GM12892 (cell line): ENCODE measurements at regions not wholly inside any gene's neighbourhood (a gene's known extent, or its start where the extent isn't known, plus 50 kb on each side); places are given as distances from the start of the nearest gene placed in this dataset.

Experiments
- DNase-seq: peaks from one replicate; pipeline ENCODE4 v3.0.0; 2011; ENCODE audit not compliant: insufficient read length
- FAIRE-seq: peaks from 2 replicates; lab custom pipeline; 2011; peaks lifted over from hg19 to GRCh38; lab: Jason Lieb, UNC
- POLR2A ChIP-seq: IDR thresholded peaks from 2 replicates; pipeline ENCODE4 v1.6.1; 2011; ENCODE audit warnings: low read depth, low read length, control low read depth
- POLR2AphosphoS5 ChIP-seq: IDR thresholded peaks from 2 replicates; pipeline ENCODE4 v1.6.1; 2011; ENCODE audit warnings: low read depth, low read length, control low read depth
- TAF1 ChIP-seq: IDR thresholded peaks from 2 replicates; pipeline ENCODE4 v1.6.1; 2011; ENCODE audit warnings: low read depth, mild to moderate bottlenecking, control low read depth, low read length, borderline replicate concordance

GRCh38 chr9:118170032-118170955 lies 466.1 kb downstream of the TLR4 start:
- DNase-seq (no peak), FAIRE-seq (no peak)
- TF ChIP-seq TAF1: no peak
- no peak for TF ChIP-seq POLR2AphosphoS5
- no peak for TF ChIP-seq POLR2A

- TF ChIP-seq TAF1 (no peak), POLR2A (no peak), POLR2AphosphoS5 (no peak)
- FAIRE-seq: no peak
- no peak for DNase-seq
Measured at GRCh38 chr9:118177241-118177640, 473.0 kb downstream of the TLR4 start.

GRCh38 chr9:118183576-118183975 lies 479.4 kb downstream of the TLR4 start:
- TF ChIP-seq POLR2A: no peak
- DNase-seq: no peak
- no peak for FAIRE-seq

- DNase-seq: no peak
- no peak for FAIRE-seq
- TF ChIP-seq POLR2AphosphoS5: no peak
- no peak for TF ChIP-seq TAF1
- no peak for TF ChIP-seq POLR2A
Measured at GRCh38 chr9:118187408-118187807, 483.2 kb downstream of the TLR4 start.

GRCh38 chr9:118189615-118190014 lies 485.4 kb downstream of the TLR4 start:
- FAIRE-seq (no peak), DNase-seq (no peak)
- TF ChIP-seq TAF1 (no peak), POLR2A (no peak), POLR2AphosphoS5 (no peak)

GRCh38 chr9:118192807-118193206 lies 488.6 kb downstream of the TLR4 start:
- no peak for DNase-seq
- TF ChIP-seq POLR2AphosphoS5 (no peak), POLR2A (no peak), TAF1 (no peak)
- no peak for FAIRE-seq

- no peak for TF ChIP-seq TAF1
- TF ChIP-seq POLR2AphosphoS5: no peak
- TF ChIP-seq POLR2A: no peak
- no peak for FAIRE-seq
- no peak for DNase-seq
Measured at GRCh38 chr9:118209343-118209742, 505.1 kb downstream of the TLR4 start.

- FAIRE-seq (no peak), DNase-seq (no peak)
- TF ChIP-seq POLR2AphosphoS5 (no peak), TAF1 (no peak), POLR2A (no peak)
Measured at GRCh38 chr9:118215549-118215948, 511.3 kb downstream of the TLR4 start.

GRCh38 chr9:118222375-118222774 lies 518.2 kb downstream of the TLR4 start:
- TF ChIP-seq POLR2A: no peak
- TF ChIP-seq TAF1: no peak
- TF ChIP-seq POLR2AphosphoS5: no peak
- FAIRE-seq: no peak
- no peak for DNase-seq

- DNase-seq (no peak), FAIRE-seq (no peak)
- TF ChIP-seq TAF1: no peak
- TF ChIP-seq POLR2AphosphoS5: no peak
- TF ChIP-seq POLR2A: no peak
Measured at GRCh38 chr9:118223111-118223510, 518.9 kb downstream of the TLR4 start.

GRCh38 chr9:118230329-118230728 lies 526.1 kb downstream of the TLR4 start:
- FAIRE-seq (no peak), DNase-seq (no peak)
- TF ChIP-seq POLR2AphosphoS5: no peak
- TF ChIP-seq TAF1: no peak
- TF ChIP-seq POLR2A: no peak

GRCh38 chr9:118236625-118237024 lies 532.4 kb downstream of the TLR4 start:
- FAIRE-seq (no peak), DNase-seq (no peak)
- TF ChIP-seq POLR2AphosphoS5 (no peak), POLR2A (no peak), TAF1 (no peak)

- DNase-seq (no peak), FAIRE-seq (no peak)
- TF ChIP-seq POLR2AphosphoS5 (no peak), POLR2A (no peak), TAF1 (no peak)
Measured at GRCh38 chr9:118238139-118238538, 533.9 kb downstream of the TLR4 start.
